MM.1S (cell line): ENCODE measurements at regions not wholly inside any gene's neighbourhood (a gene's known extent, or its start where the extent isn't known, plus 50 kb on each side); places are given as distances from the start of the nearest gene placed in this dataset.

ENCODE experiments used
- CTCF ChIP-seq: fragments of 300-600 bp; sonication (generic); IDR thresholded peaks from 2 replicates; pipeline ENCODE4 v1.5.1; 2016; ENCODE audit warnings: antibody characterized with exemption, low read length, mixed read lengths
- EZH2phosphoT487 ChIP-seq: fragments of 300-600 bp; sonication (generic); IDR thresholded peaks from 2 replicates; pipeline ENCODE4 v1.6.1; 2018; ENCODE audit warnings: antibody characterized with exemption, low read length

- TF ChIP-seq CTCF (no peak), EZH2phosphoT487 (no peak)
Measured at GRCh38 chr11:16406226-16406625, 49.9 kb upstream of the SOX6 start.
